ENCODE measurements at regions not wholly inside any gene's neighbourhood (a gene's known extent, or its start where the extent isn't known, plus 50 kb on each side); places are given as distances from the start of the nearest gene placed in this dataset.
A peak's percentile ranks its signal among the peaks of the same experiment; 100 is the strongest.
"Not testable (repeated sequence)": the region's sequence is repeated elsewhere in the genome, so short reads cannot be mapped to it uniquely, and the experiment has no call there.

GRCh38 chr6:140003217-140003616 lies 628.8 kb upstream of the CITED2 start:
- no peak overlapping the region for H3K4me3 ChIP-seq
- H3K4me1 ChIP-seq = peaks cover 20% of the 10 kb centered on the region
- H3K9me3 ChIP-seq = no peaks in the 10 kb centered on the region; the same call in 1 of the 2 replicates
- H3K27me3 ChIP-seq (ENCODE audit: low read depth) = no peaks in the 10 kb centered on the region
- in situ Hi-C loops (cut with MboI; ENCODE audit: low sequenced_read_pairs) = no loop called here
- H3K36me3 ChIP-seq (replicated peaks) = no peaks in the 10 kb centered on the region
- DNase-seq (ENCODE audit: low spot score in 2 of 2) = peak; percentile 16 to 23

- Histone ChIP-seq H3K4me3 (no peak overlapping the region), H3K9me3 (no peaks in the 10 kb centered on the region; the same call in 1 of the 2 replicates), H3K36me3 (replicated peaks) (no peaks in the 10 kb centered on the region), H3K27me3 (ENCODE audit: low read depth) (no peaks in the 10 kb centered on the region), H3K4me1 (peaks cover 20% of the 10 kb centered on the region)
- DNase-seq (ENCODE audit: low spot score in 2 of 2) = peak; percentile 21 to 79
- in situ Hi-C loops (cut with MboI; ENCODE audit: low sequenced_read_pairs) = no loop called here
Observed at GRCh38 chr6:140002396-140003022, 628.1 kb upstream of the CITED2 start.

- H3K27me3 ChIP-seq (ENCODE audit: low read depth) = no peaks in the 10 kb centered on the region
- in situ Hi-C loops (cut with MboI; ENCODE audit: low sequenced_read_pairs) = no loop called here
- H3K9me3 ChIP-seq = no peaks in the 10 kb centered on the region; the same call in 1 of the 2 replicates
- H3K4me1 ChIP-seq = peaks cover 20% of the 10 kb centered on the region
- no peaks in the 10 kb centered on the region for H3K36me3 ChIP-seq (replicated peaks)
- no peak overlapping the region for H3K4me3 ChIP-seq
- no peak for DNase-seq (ENCODE audit: low spot score in 2 of 2)
Observed at GRCh38 chr6:140001821-140002341, 627.4 kb upstream of the CITED2 start.

- Histone ChIP-seq H3K4me1 (peaks cover 20% of the 10 kb centered on the region), H3K9me3 (no peaks in the 10 kb centered on the region; the same call in 1 of the 2 replicates), H3K4me3 (no peak overlapping the region), H3K27me3 (ENCODE audit: low read depth) (no peaks in the 10 kb centered on the region), H3K36me3 (replicated peaks) (no peaks in the 10 kb centered on the region)
- in situ Hi-C loops (cut with MboI; ENCODE audit: low sequenced_read_pairs) = no loop called here
- no peak for DNase-seq (ENCODE audit: low spot score in 2 of 2)
Observed at GRCh38 chr6:140001005-140001404, 626.6 kb upstream of the CITED2 start.

GRCh38 chr6:139999661-140000060 lies 625.2 kb upstream of the CITED2 start:
- H3K27me3 ChIP-seq (ENCODE audit: low read depth); H3K4me3 ChIP-seq; H3K36me3 ChIP-seq (replicated peaks); H3K9me3 ChIP-seq; DNase-seq (ENCODE audit: low spot score in 2 of 2); in situ Hi-C loops (cut with MboI; ENCODE audit: low sequenced_read_pairs): not testable (repeated sequence)
- H3K4me1 ChIP-seq = peaks cover 20% of the 10 kb centered on the region

- DNase-seq (ENCODE audit: low spot score in 2 of 2); in situ Hi-C loops (cut with MboI; ENCODE audit: low sequenced_read_pairs): not testable (repeated sequence)
Observed at GRCh38 chr6:139998478-139998877, 624.0 kb upstream of the CITED2 start.

GRCh38 chr6:139996253-139996834 lies 621.9 kb upstream of the CITED2 start:
- DNase-seq (ENCODE audit: low spot score in 2 of 2) = no peak
- no peaks in the 10 kb centered on the region for H3K27me3 ChIP-seq (ENCODE audit: low read depth)
- no peaks in the 10 kb centered on the region for H3K4me1 ChIP-seq
- H3K4me3 ChIP-seq = no peak overlapping the region
- H3K9me3 ChIP-seq = no peaks in the 10 kb centered on the region
- H3K36me3 ChIP-seq (replicated peaks) = no peaks in the 10 kb centered on the region
- in situ Hi-C loops (cut with MboI; ENCODE audit: low sequenced_read_pairs) = no loop called here

More at GRCh38 chr6:139998478-139998877, 624.0 kb upstream of the CITED2 start:
- H3K9me3 ChIP-seq; H3K4me3 ChIP-seq; H3K27me3 ChIP-seq (ENCODE audit: low read depth); H3K36me3 ChIP-seq (replicated peaks): not testable (repeated sequence)
- peaks cover 17% of the 10 kb centered on the region for H3K4me1 ChIP-seq

GRCh38 chr6:139994998-139995397 lies 620.5 kb upstream of the CITED2 start:
- no peak overlapping the region for H3K4me3 ChIP-seq
- DNase-seq (ENCODE audit: low spot score in 2 of 2) = no peak
- H3K27me3 ChIP-seq (ENCODE audit: low read depth) = no peaks in the 10 kb centered on the region
- in situ Hi-C loops (cut with MboI; ENCODE audit: low sequenced_read_pairs) = no loop called here
- H3K9me3 ChIP-seq = no peaks in the 10 kb centered on the region
- no peaks in the 10 kb centered on the region for H3K36me3 ChIP-seq (replicated peaks)
- H3K4me1 ChIP-seq = no peaks in the 10 kb centered on the region

- H3K4me1 ChIP-seq = no peaks in the 10 kb centered on the region
- H3K27me3 ChIP-seq (ENCODE audit: low read depth) = no peaks in the 10 kb centered on the region
- H3K9me3 ChIP-seq = no peaks in the 10 kb centered on the region
- in situ Hi-C loops (cut with MboI; ENCODE audit: low sequenced_read_pairs) = no loop called here
- H3K4me3 ChIP-seq = no peak overlapping the region
- no peak for DNase-seq (ENCODE audit: low spot score in 2 of 2)
- H3K36me3 ChIP-seq (replicated peaks) = no peaks in the 10 kb centered on the region
Observed at GRCh38 chr6:139990856-139991465, 616.5 kb upstream of the CITED2 start.

- in situ Hi-C loops (cut with MboI; ENCODE audit: low sequenced_read_pairs) = no loop called here
- no peak for DNase-seq (ENCODE audit: low spot score in 2 of 2)
- H3K4me1 ChIP-seq = no peaks in the 10 kb centered on the region
Observed at GRCh38 chr6:139990026-139990686, 615.7 kb upstream of the CITED2 start.

GRCh38 chr6:139988685-139989084 lies 614.2 kb upstream of the CITED2 start:
- in situ Hi-C loops (cut with MboI; ENCODE audit: low sequenced_read_pairs) = no loop called here

More at GRCh38 chr6:139990026-139990686, 615.7 kb upstream of the CITED2 start:
- no peaks in the 10 kb centered on the region for H3K27me3 ChIP-seq (ENCODE audit: low read depth)
- H3K9me3 ChIP-seq = no peaks in the 10 kb centered on the region
- no peak overlapping the region for H3K4me3 ChIP-seq
- H3K36me3 ChIP-seq (replicated peaks) = no peaks in the 10 kb centered on the region

GRCh38 chr6:139987091-139987490 lies 612.6 kb upstream of the CITED2 start:
- H3K4me3 ChIP-seq = no peak overlapping the region
- in situ Hi-C loops (cut with MboI; ENCODE audit: low sequenced_read_pairs) = no loop called here
- H3K4me1 ChIP-seq = peaks cover 13% of the 10 kb centered on the region
- no peaks in the 10 kb centered on the region for H3K9me3 ChIP-seq
- DNase-seq (ENCODE audit: low spot score in 2 of 2) = no peak
- H3K36me3 ChIP-seq (replicated peaks) = no peaks in the 10 kb centered on the region
- H3K27me3 ChIP-seq (ENCODE audit: low read depth) = no peaks in the 10 kb centered on the region

More at GRCh38 chr6:139988685-139989084, 614.2 kb upstream of the CITED2 start:
- Histone ChIP-seq H3K4me1 (no peaks in the 10 kb centered on the region), H3K9me3 (no peaks in the 10 kb centered on the region), H3K36me3 (replicated peaks) (no peaks in the 10 kb centered on the region), H3K4me3 (no peak overlapping the region), H3K27me3 (ENCODE audit: low read depth) (no peaks in the 10 kb centered on the region)
- DNase-seq (ENCODE audit: low spot score in 2 of 2) = no peak

- H3K36me3 ChIP-seq (replicated peaks) = no peaks in the 10 kb centered on the region
- no peak overlapping the region for H3K4me3 ChIP-seq
- in situ Hi-C loops (cut with MboI; ENCODE audit: low sequenced_read_pairs) = no loop called here
- no peaks in the 10 kb centered on the region for H3K9me3 ChIP-seq
- DNase-seq (ENCODE audit: low spot score in 2 of 2) = no peak
- H3K27me3 ChIP-seq (ENCODE audit: low read depth) = no peaks in the 10 kb centered on the region
- peaks cover 15% of the 10 kb centered on the region for H3K4me1 ChIP-seq
Observed at GRCh38 chr6:139985236-139985815, 610.9 kb upstream of the CITED2 start.
